CD1c-positive myeloid dendritic cell (primary cell): ENCODE measurements at regions not wholly inside any gene's neighbourhood (a gene's known extent, or its start where the extent isn't known, plus 50 kb on each side); places are given as distances from the start of the nearest gene placed in this dataset.
"Not testable (repeated sequence)": the region's sequence is repeated elsewhere in the genome, so short reads cannot be mapped to it uniquely, and the experiment has no call there.

ENCODE experiments used
- DNase-seq: peaks from one replicate; pipeline ENCODE4 v3.0.0-alpha.2; 2016; ENCODE audit errors: extremely low spot score

DNA sequence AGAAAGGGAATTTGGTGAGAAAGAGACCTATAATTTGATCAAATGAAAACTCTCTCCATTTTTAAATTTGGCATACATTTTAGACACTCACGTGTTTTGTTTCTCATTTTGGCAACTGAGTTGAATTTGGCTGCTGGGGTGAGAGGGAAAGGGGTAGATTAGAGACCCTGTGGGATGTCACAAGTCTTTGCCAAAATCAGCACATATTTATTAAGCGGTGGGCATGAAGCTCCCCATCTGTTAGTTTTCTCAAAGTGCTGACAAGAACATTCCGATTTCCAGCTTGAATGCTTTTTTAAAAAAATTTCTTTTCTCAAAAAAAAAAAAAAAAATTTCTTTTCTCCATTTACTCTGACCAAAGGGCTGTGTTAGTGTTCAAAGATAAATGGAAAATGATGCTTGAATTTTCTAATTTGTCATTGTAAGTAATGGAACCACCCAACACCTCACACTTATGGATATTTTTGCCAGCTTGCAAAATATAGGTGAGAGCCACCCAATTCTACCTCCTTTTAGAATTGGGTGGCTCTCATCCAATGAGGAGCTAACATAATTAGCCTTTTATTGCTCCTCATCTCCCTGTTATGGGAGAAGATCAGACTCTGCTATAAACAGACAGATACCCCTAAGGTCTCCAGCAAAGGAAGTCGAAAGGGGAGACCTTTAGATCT, 222.9 kb upstream of the FN1 start:
- no peak for DNase-seq

DNA sequence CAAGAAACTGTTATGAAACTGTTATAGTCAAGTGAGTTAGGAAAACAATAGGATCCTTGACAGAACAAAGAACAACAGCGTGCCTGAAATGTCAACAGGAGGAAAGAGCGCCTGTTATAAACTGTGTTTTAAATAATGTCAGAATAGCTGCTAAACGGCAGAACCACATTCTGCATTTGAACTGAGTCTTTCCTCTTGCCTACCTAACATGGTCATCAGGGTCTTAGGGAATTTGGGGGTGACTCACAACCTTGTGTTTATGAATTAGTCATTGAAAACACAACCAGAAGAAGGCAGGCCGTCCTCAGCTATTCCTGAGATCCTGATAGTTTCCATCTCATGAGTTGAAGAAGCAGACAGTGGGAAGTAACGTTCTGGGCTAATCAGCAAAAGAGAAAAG, 222.0 kb upstream of the FN1 start:
- DNase-seq, result no peak

DNA sequence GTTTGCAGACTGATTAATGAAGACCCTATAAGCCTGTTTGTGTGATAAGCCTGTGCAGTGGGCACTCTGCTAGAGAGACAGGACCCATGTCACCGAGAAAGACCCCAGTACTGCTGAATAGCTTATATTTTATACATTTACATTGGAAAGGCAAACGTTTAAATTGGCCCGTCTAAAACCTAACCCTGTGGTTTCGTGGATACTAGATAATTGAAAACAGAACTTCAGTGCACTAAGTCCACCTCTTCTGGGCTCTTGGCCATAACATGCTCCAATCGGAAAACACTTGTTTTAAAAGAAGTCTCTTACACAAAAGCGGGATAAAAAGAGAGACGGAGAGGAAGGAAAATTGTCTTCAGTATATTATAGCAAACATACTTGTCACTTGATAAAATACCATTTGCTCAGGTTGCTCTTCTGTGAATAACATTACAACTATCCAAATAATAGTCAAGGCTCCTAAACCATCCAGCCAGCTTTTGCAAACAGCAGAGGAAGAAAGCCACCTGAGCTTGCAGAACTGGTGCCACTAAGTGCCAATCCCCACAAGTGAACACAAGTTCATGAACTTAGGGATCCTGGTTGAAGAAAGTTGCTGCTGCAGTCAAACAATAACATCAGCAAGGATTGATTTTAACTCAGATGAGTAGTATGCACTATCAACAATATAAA, 218.4 kb upstream of the FN1 start:
- no peak for DNase-seq

DNA sequence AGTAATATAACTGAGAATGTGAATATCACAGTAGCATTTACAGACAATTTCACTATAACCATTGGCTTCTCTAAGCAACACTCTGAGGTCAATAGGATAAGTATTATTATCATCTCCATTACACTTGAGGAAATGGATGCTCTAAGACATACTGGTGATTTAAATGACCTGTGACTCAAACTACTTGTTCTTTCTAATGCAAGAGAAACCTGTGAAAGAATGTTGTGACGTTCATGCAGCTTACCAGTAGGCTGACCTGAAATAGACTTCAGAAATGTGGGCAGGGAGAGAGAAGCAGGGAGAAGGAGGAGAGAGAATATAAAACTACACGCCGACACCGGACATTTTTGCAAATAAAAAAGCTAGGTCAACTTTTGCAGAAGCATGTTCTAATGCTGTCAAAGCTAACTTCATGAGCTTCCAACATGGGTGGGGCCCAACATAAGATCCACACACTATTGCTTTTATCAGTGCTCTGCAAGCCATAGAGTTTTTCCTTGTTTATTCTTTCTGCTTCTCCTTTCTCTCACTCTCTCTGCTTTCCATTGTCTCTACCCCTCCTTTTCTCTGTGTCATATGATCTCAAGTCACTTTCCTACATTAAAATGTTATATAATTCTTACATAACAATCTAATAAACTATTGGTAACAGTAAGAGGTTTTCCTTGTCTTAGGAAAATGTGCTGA, 217.6 kb upstream of the FN1 start:
- DNase-seq, result no peak

DNA sequence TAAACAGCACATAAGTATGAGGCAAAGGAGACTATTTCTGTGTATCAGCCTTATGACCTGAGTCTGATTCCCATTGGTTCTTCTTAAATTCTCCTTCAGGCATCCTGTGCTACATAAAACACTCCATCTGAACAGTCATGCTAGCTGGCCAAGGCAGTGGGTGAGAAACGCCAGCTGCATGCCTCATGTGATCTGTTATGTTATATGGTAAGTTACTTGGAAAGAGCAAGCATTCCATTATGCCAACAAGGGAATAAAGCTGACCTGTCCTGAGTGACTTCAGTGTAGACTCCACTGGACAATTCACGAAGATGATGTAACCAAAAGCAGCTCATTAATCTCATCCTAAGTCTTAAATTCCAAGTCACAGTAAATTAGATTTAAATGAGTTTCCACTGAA, 216.5 kb upstream of the FN1 start:
- DNase-seq, result no peak

DNA sequence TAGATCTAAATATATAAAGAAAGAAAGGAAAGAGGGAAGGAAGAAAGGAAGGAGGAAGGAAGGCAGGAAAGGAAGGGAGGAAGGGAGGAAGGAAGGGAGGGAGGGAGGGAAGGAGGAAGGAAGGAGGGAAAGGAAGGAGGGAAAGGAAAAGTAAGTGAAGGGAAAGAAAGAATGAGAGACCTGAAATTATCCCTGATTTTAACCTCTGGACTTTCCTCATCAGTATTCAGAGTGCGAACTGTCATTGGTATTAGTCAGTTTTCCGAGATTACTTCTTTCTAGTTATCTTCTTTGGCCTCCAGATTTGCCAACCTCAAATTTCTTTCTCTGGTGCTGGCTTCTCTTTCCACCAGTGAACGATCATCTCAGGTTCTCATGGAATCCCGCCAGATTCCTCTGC, 215.5 kb upstream of the FN1 start:
- DNase-seq, result no peak

DNA sequence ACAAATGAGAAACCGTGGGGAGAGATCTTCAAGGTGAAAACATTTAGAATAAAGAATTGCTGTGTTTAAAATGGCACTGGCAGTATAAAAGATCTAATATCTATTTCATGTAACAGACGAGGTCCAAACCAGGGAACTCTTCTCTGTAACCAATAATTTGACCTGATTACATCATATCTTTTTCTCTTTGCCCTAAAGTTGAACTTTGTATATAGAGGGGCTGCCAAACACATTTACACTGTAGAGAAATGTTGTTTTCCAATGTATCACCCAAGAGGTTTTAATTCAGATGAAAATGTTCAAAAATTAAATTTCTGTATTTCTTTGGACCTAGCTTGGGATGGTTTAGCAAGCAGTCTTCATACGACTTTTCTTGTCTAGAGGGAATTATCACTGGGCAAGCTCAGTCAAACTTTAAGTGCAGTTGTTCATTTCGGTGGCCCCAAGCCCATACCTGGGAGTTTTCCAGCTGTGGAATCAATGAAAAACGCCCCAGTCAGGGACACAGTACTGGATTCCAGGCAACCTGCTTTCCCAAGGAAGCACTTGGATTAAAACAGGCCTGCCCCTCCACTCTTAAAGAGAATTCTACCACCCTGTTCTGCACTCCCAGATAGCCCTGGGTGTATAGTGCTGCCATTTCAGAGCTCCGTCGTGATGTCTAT, 208.5 kb upstream of the FN1 start:
- DNase-seq, result no peak

DNA sequence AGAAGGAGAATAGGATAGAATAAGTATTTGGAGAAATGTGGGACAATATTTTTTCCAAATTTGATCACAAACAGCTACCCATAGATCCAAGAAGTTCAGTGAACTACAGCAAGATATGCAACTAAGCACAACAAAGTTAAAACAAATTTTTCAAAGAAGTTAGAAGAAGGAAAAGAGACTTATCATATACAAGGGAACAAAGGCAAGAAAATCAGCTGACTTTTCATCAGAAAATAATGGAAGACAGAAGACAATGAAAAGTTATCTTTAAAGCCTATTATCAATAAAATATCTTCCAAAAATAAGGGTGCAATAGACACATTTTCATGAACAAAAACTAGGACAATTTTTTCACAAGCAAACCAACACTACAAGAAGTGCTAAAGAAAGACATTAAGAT, 202.8 kb upstream of the FN1 start:
- no peak for DNase-seq

DNA sequence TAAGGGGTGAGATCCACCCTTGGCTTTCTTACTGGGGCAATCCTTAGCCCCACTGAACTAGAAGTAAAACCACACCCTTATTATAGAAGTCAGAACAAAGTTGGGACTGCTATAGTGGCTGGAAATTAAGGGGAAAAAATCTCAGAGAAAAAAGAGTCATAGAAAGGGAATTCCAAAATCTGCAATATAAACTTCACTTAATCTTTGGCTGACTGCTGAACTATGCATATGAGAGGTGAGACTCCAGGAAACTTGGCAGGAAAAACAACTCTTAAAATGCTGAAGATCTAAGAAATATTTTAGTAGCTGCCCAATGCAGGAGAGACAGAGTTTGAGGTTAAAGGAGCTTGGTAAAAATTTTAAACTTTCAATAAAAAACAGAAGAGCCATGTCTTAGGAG, 201.8 kb upstream of the FN1 start:
- DNase-seq, result no peak

DNA sequence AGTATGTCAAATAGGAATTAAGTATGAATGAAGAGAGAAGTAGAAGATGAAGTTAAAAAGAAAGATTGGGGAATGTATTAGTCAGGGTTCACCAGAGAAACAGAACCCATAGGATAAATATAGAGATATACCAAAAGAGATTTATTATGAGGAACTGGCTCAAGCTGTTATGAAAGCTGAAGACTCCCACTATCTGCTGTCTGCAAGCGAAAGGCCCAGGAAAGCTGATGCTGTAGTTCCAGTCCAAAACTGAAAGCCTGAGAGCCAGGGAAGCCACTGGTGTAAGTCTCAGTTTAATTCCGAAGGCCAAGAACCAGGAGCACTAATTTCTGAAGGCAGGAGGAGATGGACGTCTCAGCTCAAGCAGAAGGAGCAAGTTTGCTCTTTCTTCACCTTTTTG, 200.9 kb upstream of the FN1 start:
- peak; percentile 33 for DNase-seq

DNA sequence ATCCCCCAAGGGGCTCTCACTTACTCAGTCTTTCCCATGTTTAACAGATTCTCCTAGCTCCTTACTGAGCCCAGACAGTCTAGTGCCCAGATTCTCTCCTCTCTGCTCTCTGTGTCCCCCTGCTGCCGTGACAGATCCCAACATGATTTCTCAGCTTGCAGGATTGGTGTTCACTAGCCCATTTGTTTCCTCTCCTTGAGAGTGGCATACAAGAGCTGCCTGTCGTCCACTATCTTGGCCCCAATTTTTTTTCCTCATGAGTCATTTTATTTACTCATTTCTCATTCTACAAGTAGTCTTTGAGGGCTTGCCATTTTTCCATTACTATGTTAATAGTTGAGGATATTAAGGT, 199.9 kb upstream of the FN1 start:
- DNase-seq, result no peak

DNA sequence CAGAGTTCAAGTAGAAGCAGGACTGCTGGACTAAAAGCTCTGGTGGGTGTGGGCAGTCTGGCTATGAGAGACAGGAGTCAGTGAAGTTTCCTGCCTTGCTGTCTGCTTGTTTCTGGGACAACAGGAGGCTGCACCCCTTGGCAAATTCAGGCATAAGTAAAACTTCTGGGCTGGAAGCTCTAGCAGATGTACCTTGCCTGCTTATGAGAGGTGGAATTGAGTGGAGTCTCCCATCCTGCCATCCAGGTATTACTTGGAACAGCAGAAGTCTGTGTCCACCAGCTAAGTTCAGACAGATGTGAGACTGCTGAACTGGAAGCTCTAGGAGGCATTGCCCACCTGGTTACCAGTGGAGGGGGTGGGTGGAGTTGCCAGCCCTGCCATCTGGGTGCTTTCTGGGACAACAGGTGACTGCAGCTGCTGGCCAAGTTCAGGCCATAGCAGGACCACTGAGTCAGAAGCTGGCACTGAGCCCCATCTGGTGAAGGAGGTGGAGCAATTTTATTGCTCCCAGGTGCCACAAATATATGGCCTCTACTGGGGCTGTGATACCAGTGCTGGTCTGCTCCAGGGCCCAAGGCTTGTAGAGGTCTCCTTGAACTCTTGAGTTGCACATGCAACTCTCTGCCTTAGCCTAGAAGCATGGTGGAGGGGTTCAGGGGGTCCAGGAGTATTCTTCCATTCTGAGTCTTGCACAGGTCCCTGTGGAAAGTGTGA, 199.4 kb upstream of the FN1 start:
- no peak for DNase-seq

DNA sequence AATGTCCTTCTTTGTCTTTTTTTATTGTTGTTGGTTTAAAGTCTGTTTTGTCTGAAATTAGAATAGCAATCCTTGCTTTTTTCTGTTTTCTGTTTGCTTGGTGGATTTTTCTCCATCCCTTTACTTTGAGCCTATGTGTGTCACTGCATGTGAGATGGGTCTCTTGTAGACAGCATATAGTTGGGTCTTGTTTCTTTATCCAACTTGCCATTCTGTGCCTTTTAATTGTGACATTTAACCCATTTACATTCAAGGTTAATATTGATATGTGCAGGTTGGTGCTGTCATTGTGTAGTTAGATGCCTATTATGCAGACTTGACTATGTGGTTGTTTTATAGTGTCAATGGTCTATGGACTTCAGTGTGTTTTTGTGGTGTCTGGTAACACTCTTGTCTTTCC, 197.5 kb upstream of the FN1 start:
- DNase-seq, result no peak

DNA sequence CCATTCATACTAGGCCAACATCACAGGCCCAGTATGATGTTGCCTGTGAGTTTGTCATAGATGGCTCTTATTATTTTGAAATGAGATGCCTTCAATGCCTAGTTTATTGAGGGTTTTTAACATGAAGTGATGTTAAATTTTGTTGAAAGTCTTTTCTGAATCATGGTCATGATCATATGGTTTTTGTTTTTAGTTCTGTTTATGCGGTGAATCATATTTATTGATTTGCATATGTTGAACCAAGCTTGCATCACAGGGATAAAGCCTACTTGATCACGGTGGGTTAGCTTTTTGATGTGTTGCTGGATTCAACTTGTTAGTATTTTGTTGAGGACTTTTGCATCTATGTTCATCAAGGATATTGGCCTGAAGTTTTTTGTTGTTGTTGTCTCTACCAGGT, 195.8 kb upstream of the FN1 start:
- no peak for DNase-seq

DNA sequence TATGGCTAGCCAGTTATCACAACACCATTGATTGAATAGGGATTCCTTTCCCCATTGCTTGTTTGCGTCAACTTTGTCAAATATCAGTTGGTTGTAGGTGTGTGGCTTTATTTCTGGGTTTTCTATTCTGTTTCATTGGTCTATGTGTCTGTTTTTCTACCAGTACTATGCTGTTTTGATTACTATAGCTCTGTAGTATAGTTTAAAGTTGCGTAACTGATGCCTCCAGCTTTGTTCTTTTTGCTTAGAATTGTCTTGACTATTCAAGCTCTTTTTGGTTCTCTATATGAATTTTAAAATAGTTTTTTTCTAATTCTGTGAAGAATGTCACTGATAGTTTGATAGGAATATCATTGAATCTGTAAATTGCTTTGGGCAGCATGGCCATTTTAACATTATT, 194.9 kb upstream of the FN1 start:
- DNase-seq, result not testable (repeated sequence)

DNA sequence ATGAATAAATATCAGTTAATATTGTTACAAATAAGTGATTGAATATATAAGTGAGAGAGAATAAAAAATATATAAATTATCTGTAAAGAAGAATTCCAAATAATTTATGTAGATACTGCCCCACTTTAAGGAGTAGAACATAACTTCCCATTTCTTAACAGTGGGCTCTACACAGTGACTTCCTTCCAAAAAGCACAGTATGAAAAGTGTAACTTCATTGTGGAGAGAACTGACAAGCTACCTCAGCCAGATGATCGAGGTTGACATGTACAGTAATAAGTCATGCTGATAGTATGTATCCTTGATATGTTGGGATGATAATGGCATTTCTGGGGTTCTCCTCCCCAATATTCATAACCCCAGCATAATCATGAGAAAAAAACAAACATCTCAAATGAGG, 191.9 kb upstream of the FN1 start:
- DNase-seq, result peak; percentile 24

DNA sequence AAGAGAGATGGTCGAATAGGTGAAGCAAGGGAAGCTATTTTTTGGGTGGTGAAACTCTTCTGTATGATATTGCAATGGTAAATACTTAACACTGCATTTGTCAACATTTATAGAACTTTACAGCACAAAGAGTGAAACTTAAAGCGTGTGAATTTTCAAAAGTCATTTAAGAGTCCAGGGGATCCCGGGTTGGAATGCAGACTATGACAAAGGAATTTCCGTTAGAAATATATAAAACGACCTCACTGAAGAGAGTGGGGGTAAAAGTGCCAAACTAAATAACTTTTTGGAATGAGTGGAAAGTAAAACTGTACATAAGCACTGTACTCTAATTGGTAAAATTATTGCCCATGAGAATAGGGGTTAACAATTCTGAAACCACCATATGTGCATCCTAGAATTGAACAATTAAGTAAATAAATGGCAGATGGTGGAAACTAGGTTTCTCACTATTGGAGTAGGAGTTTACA, 191.0 kb upstream of the FN1 start:
- no peak for DNase-seq

DNA sequence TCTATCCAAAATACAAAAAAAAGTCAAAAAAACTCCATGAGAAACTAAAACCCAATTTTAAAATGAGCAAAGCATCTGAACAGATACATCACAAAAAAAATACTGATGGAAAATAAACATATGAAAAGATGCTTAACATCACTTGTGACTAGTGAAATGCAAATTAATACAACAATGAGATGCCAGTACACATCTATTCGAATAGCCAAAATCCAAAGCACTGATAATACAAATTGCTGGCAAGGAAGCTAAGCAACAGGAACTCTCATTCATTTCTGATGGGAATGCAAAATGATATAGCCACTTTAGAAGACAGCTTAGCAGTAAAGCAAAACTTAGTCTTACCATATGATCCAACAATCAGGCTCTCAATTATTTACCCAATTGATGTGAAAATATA, 190.2 kb upstream of the FN1 start:
- DNase-seq, result no peak

DNA sequence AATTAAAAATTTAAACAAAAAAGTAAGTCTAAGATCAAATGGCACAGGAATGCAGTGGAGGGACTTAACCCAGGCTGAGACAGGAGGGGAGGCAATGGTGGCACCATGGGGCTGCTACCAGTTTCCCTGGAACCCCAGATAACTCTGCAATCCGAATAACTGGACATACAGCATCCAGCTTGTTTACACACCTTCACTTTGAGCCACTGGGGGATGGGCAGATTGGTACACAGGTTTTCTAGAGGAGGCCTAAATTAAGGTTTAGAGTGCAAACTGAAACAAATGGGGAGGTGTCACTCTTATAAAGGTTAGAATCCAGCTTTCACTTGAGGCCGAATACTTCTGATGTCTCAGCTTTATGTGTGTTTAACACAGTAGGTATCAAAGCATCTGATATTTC, 189.3 kb upstream of the FN1 start:
- DNase-seq, result no peak

DNA sequence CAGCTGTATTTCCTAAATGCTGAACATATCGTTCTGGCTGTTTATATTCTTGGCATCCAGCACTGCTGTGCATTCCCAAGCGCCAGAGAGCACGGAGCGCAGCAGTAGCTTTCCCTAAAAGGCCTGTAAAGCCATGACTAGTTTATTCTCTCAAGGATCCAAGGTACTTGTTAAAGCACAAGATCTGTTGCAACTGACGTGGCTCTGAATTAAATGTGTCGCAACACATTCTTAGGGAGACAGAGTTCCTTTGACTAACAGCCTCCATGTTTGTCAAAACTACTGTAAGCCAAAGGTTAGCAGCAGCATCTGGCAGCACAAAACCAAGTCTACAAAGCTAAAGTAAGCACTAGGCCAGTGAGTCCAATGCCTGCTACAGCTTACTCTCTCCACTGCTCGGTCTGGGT, 188.6 kb upstream of the FN1 start:
- DNase-seq, result no peak

DNA sequence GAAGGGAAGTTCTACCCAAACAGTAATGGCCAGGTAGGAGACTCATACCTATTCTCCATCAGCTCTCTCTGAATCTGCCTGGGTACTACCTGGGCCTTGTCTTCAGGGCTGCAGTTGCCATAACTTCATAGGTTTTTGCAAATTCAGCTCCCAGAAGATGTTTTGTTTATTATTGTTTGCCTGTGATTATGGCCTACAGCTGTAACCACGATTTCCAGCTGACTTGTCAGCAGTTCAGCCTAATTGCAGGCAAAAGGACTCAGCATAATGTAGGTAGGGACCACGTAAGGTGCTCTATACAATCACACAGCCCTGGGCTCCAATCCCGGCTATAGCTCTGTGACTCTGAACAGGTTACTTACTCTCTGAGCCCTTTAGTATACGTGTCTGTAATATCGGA, 187.0 kb upstream of the FN1 start:
- no peak for DNase-seq

DNA sequence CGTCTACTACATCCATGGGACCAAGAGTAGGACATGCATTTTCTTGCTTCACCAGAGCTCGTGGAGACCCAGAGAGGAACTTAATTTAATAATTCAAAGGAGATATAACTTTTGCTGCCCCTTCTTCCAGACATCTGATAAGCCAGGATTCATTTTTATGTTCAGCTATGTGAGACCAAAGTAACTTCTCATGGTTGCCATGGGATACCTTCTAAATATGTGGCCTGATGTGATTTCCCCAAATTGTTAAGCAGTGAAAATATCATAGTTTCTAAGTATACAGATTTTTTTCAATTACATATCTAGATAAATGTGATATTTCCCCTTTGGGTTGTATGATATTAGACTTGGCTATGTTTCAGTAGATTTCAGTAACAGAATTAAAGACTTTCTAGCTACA, 185.5 kb upstream of the FN1 start:
- DNase-seq, result no peak
